Activated B cell treated with CpG ODN at 0.5 μM for 24 hours (primary cell): ENCODE measurements at regions not wholly inside any gene's neighbourhood (a gene's known extent, or its start where the extent isn't known, plus 50 kb on each side); places are given as distances from the start of the nearest gene placed in this dataset.

Source experiments
- ATAC-seq: fragments of 200-7000 bp; cut with Tn5 transposase; one replicate; pipeline ENCODE4 v1.10.0; 2021; ENCODE audit warnings: low read depth, mild to moderate bottlenecking, moderate library complexity
- CTCF ChIA-PET: fragments of 350-600 bp; sonication (Branson Sonifier 250); formaldehyde crosslinking; loops from one replicate; lab custom pipeline; 2021; ENCODE audit warnings: antibody characterized with exemption; lab: Charles Lee
- POLR2A ChIA-PET: fragments of 350-600 bp; sonication (Branson Sonifier 250); formaldehyde crosslinking; loops from one replicate; lab custom pipeline; 2021; ENCODE audit warnings: antibody characterized with exemption; lab: Charles Lee
- DNase-seq: peaks from one replicate; pipeline ENCODE4 v3.0.0; 2022
- H3K27ac Mint-ChIP-seq: one replicate; pipeline ENCODE4 v1.8.0; 2020; ENCODE audit warnings: mixed read lengths
- H3K27me3 Mint-ChIP-seq: one replicate; pipeline ENCODE4 v1.8.0; 2021; ENCODE audit warnings: mixed read lengths
- H3K36me3 Mint-ChIP-seq: one replicate; pipeline ENCODE4 v1.8.0; 2021; ENCODE audit warnings: low read depth, mixed read lengths
- H3K4me1 Mint-ChIP-seq: one replicate; pipeline ENCODE4 v1.8.0; 2021; ENCODE audit warnings: mixed read lengths
- H3K4me3 Mint-ChIP-seq: one replicate; pipeline ENCODE4 v1.8.0; 2020; ENCODE audit warnings: mild to moderate bottlenecking, mixed read lengths
- H3K9me3 Mint-ChIP-seq: one replicate; pipeline ENCODE4 v1.8.0; 2020; ENCODE audit warnings: mixed read lengths
- intact Hi-C: fragments of 100-400 bp; cut with micrococcal nuclease; formaldehyde crosslinking; loops from one replicate; pipeline ENCODE4 v1.15.1; 2024
- TF ChIP-seq, protein P1 (sequence below): fragments of 200-600 bp; IDR thresholded peaks from one replicate; pipeline ENCODE4 v1.8.0; 2022; ENCODE audit warnings: antibody characterized with exemption, mild to moderate bottlenecking

DNA sequence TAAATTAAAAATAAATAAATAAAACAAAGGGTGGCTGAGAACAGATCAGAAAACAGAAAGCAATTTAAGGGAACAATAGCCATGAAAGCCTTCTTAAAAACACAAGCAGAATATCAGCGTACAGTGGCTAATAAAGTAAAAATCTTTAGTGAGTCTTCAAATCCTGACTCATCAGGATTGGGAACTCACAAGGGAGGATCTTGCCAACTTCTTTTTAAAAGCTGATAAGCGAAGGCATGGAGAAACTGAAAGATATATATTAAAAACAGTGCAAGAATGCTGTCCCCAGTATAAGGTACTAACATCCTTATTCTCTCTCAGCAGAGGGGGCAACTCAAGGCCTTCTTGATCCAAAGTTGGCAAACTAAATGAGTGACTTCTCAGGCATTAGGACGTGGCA, 180.1 kb downstream of the DHX15 start:
- ChIA-PET POLR2A (no interaction called here), CTCF (no interaction called here)
- no peaks in the 10 kb centered on the region for H3K36me3 Mint-ChIP-seq
- no peak overlapping the region for H3K4me3 Mint-ChIP-seq
- DNase-seq: no peak
- no peaks in the 10 kb centered on the region for H3K27me3 Mint-ChIP-seq
- TF ChIP-seq, protein P1, sequence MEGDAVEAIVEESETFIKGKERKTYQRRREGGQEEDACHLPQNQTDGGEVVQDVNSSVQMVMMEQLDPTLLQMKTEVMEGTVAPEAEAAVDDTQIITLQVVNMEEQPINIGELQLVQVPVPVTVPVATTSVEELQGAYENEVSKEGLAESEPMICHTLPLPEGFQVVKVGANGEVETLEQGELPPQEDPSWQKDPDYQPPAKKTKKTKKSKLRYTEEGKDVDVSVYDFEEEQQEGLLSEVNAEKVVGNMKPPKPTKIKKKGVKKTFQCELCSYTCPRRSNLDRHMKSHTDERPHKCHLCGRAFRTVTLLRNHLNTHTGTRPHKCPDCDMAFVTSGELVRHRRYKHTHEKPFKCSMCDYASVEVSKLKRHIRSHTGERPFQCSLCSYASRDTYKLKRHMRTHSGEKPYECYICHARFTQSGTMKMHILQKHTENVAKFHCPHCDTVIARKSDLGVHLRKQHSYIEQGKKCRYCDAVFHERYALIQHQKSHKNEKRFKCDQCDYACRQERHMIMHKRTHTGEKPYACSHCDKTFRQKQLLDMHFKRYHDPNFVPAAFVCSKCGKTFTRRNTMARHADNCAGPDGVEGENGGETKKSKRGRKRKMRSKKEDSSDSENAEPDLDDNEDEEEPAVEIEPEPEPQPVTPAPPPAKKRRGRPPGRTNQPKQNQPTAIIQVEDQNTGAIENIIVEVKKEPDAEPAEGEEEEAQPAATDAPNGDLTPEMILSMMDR: no peak
- ATAC-seq: no peak
- no peaks in the 10 kb centered on the region for H3K9me3 Mint-ChIP-seq
- H3K4me1 Mint-ChIP-seq: no peaks in the 10 kb centered on the region
- no peak overlapping the region for H3K27ac Mint-ChIP-seq
- intact Hi-C loops: no loop called here

DNA sequence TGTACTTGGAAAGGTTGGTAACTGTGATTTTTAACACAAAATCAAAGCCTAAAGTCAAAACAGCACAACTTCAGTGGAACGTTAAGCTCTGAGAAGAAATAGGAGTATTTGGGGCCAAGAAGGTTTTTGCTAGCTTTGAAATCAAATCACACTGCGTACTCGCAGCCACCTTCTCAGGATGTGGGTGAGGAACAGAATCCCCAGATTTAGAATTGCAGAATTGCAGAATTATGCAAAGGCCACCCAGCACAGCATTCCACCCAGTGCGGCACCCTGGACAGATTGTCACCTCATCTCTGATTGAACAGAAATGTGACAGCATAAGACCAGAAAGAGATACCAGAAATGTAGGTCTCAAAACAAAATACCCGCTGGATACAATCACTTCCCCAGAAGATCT, 181.1 kb downstream of the DHX15 start:
- Mint-ChIP-seq H3K36me3 (no peaks in the 10 kb centered on the region), H3K9me3 (no peaks in the 10 kb centered on the region), H3K27me3 (no peaks in the 10 kb centered on the region), H3K27ac (no peak overlapping the region), H3K4me3 (no peak overlapping the region), H3K4me1 (no peaks in the 10 kb centered on the region)
- intact Hi-C loops: no loop called here
- ChIA-PET POLR2A (no interaction called here), CTCF (no interaction called here)
- ATAC-seq (no peak), DNase-seq (no peak)
- TF ChIP-seq, protein P1: no peak

DNA sequence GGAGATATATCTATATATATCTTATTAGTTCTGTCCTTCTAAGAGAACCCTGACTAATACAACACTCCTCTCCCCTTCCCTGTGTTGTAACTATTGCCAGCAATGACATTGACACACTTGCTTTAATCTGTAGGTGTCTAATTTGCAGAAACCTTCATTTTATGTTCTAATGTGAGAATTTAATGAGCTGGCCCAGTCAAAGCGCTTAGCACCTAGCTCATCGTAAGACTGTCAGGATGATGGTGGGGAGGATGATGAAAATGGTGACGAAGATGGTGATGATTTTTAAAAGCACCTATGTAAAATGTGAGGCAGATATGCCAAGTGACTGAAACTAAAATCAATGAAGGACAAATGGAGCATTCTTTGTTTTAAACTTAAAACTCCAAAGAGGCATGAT, 183.8 kb downstream of the DHX15 start:
- Mint-ChIP-seq H3K27ac (no peak overlapping the region), H3K4me1 (no peaks in the 10 kb centered on the region), H3K9me3 (no peaks in the 10 kb centered on the region), H3K27me3 (no peaks in the 10 kb centered on the region), H3K4me3 (no peak overlapping the region), H3K36me3 (no peaks in the 10 kb centered on the region)
- POLR2A ChIA-PET: no interaction called here
- TF ChIP-seq, protein P1: no peak
- intact Hi-C loops: no loop called here
- DNase-seq: no peak
- CTCF ChIA-PET: no interaction called here
- no peak for ATAC-seq

DNA sequence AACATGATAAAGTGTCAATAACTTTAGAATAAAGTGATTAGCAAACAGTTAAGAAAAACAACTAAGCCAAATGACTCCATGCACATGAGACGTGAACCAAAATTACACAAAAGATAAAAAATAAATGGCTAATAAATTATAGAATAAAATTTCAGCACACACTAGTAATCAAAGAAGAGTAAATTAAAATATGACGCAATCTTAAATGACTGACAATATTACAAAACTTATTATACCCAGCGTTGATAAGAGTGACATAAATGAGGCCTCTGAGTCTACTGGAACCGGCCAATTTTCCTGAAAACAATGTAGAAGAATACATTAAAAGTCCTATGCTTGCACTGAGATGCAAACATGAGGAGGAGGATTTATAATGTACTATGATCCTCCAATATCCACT, 187.4 kb downstream of the DHX15 start:
- H3K9me3 Mint-ChIP-seq: no peaks in the 10 kb centered on the region
- DNase-seq (no peak), ATAC-seq (no peak)
- TF ChIP-seq, protein P1: no peak
- H3K36me3 Mint-ChIP-seq: no peaks in the 10 kb centered on the region
- H3K4me1 Mint-ChIP-seq: no peaks in the 10 kb centered on the region
- intact Hi-C loops: no loop called here
- H3K27me3 Mint-ChIP-seq: no peaks in the 10 kb centered on the region
- CTCF ChIA-PET: no interaction called here
- POLR2A ChIA-PET: no interaction called here
- no peak overlapping the region for H3K27ac Mint-ChIP-seq
- no peak overlapping the region for H3K4me3 Mint-ChIP-seq

DNA sequence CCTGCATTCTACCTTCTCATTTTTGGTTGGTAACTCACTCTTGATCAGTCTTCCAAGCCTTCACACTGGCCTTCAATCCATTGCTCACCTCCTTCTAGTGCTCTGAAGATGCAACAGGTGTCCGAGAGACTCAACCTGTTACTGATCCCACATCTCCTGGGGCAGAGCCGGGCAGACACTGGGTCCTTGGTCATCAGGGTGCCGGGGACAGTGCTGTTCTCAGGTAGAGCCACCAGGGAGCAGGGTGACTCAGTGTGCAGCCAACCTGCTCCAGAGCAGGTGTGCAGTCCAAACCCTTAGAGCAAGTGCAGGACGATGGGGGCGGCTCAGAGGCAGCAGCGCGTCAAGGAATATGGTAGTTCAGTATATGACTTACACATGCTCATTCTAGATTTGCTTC, 188.4 kb downstream of the DHX15 start:
- Mint-ChIP-seq H3K4me3 (no peak overlapping the region), H3K4me1 (no peaks in the 10 kb centered on the region), H3K36me3 (no peaks in the 10 kb centered on the region), H3K9me3 (no peaks in the 10 kb centered on the region), H3K27me3 (no peaks in the 10 kb centered on the region), H3K27ac (no peak overlapping the region)
- POLR2A ChIA-PET: no interaction called here
- intact Hi-C loops: no loop called here
- TF ChIP-seq, protein P1: no peak
- no peak for DNase-seq
- CTCF ChIA-PET: no interaction called here
- ATAC-seq: no peak
